ENCODE measurements at regions not wholly inside any gene's neighbourhood (a gene's known extent, or its start where the extent isn't known, plus 50 kb on each side); places are given as distances from the start of the nearest gene placed in this dataset.

DNA sequence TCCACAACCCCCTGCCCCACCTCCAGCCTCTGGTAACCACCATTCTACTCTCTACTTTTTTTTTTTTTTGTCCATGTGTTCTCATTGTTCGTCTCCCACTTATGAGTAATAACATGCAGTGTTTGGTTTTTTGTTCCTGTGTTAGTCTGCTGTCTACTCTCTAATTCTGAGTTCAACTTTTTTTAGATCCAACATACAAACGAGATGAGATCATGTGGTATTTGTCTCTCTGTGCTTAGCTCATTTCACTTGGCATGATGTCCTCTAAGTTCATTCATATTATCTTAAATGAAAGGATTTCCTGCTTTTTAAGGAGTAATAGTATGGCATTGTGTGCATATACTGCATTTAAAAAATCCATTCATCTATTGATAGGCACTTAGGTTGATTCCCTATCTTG, 130.9 kb downstream of the NMUR2 start:
- no peak overlapping the region for H3K4me3 ChIP-seq (ENCODE audit: low read depth, low read length)
- TF ChIP-seq, protein P1, sequence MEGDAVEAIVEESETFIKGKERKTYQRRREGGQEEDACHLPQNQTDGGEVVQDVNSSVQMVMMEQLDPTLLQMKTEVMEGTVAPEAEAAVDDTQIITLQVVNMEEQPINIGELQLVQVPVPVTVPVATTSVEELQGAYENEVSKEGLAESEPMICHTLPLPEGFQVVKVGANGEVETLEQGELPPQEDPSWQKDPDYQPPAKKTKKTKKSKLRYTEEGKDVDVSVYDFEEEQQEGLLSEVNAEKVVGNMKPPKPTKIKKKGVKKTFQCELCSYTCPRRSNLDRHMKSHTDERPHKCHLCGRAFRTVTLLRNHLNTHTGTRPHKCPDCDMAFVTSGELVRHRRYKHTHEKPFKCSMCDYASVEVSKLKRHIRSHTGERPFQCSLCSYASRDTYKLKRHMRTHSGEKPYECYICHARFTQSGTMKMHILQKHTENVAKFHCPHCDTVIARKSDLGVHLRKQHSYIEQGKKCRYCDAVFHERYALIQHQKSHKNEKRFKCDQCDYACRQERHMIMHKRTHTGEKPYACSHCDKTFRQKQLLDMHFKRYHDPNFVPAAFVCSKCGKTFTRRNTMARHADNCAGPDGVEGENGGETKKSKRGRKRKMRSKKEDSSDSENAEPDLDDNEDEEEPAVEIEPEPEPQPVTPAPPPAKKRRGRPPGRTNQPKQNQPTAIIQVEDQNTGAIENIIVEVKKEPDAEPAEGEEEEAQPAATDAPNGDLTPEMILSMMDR (IDR thresholded peaks at IDR 0.05; ENCODE audit: borderline replicate concordance, insufficient read depth, low read depth, low read length), result no peak

DNA sequence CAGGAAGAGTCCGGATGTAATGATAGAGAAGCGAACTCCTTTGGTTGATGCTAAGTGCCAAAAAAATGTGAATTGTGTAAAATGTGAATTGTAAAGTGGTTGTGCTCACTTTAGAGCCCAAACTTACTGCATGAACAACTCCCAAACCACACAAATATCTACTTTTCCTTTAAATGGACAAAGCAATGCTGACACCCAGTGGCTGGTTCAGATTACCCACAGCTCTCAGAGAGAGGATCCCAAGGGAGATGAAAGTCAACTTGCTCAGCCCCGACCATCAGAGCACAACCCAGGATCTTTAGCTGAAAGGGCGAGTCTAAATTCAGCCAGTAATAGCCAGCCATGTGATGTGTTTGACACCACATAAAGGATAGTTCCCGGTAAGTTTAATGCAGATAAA, 133.7 kb downstream of the NMUR2 start:
- TF ChIP-seq, protein P1 (IDR thresholded peaks at IDR 0.05; ENCODE audit: borderline replicate concordance, insufficient read depth, low read depth, low read length), result 0 out of 2 replicates have a peak, but pooled peaks have one; percentile 9
- H3K4me3 ChIP-seq (ENCODE audit: low read depth, low read length), result no peak overlapping the region

GRCh38 chr5:152270096-152270495, 135.0 kb downstream of the NMUR2 start:
- no peak overlapping the region for H3K4me3 ChIP-seq (ENCODE audit: low read depth, low read length)
- TF ChIP-seq, protein P1 (IDR thresholded peaks at IDR 0.05; ENCODE audit: borderline replicate concordance, insufficient read depth, low read depth, low read length), result no peak

- TF ChIP-seq, protein P1 (IDR thresholded peaks at IDR 0.05; ENCODE audit: borderline replicate concordance, insufficient read depth, low read depth, low read length), result no peak
These were observed 135.5 kb downstream of the NMUR2 start for GRCh38 chr5:152269533-152269932.

GRCh38 chr5:152264645-152265254, 140.3 kb downstream of the NMUR2 start:
- TF ChIP-seq, protein P1 (IDR thresholded peaks at IDR 0.05; ENCODE audit: borderline replicate concordance, insufficient read depth, low read depth, low read length), result no peak
- no peak overlapping the region for H3K4me3 ChIP-seq (ENCODE audit: low read depth, low read length)

More at GRCh38 chr5:152269533-152269932, 135.5 kb downstream of the NMUR2 start:
- H3K4me3 ChIP-seq (ENCODE audit: low read depth, low read length), result no peak overlapping the region

DNA sequence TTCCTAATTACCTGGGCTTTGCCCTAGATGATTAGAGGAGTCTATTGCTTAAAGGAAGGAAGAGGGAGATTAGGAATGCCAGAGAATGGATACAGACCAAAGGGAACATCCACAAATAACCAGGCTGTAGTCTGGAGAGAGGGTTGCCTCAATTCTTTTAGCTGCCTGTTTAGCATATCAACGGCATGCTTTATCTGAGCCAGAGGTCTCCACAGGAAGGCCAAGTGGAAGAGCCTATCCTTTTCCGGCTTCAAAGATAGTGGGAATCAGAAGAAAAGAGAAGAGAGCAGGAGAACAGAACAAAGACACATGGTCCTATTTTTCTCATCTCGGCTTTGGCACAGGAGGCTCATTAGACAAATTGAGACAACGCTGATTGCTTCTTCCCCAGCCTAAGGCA, 142.4 kb downstream of the NMUR2 start:
- no peak overlapping the region for H3K4me3 ChIP-seq (ENCODE audit: low read depth, low read length)
- TF ChIP-seq, protein P1 (IDR thresholded peaks at IDR 0.05; ENCODE audit: borderline replicate concordance, insufficient read depth, low read depth, low read length), result no peak

- TF ChIP-seq, protein P1 (IDR thresholded peaks at IDR 0.05; ENCODE audit: borderline replicate concordance, insufficient read depth, low read depth, low read length), result no peak
These were observed 144.1 kb downstream of the NMUR2 start for GRCh38 chr5:152260940-152261339.

More at GRCh38 chr5:152260940-152261339, 144.1 kb downstream of the NMUR2 start:
- H3K4me3 ChIP-seq (ENCODE audit: low read depth, low read length), result no peak overlapping the region
